Skin epidermis (tissue), 12 donors: ENCODE measurements at regions not wholly inside any gene's neighbourhood (a gene's known extent, or its start where the extent isn't known, plus 50 kb on each side); places are given as distances from the start of the nearest gene placed in this dataset.

Experiments
- H3K27ac ChIP-seq, 21 experiments: fragments of 200-600 bp; sonication (generic) in 11 of 21; one replicate each; pipeline ENCODE4 v1.5.0; 2020; ENCODE audit warnings: mild to moderate bottlenecking in 3 of 21, inconsistent platforms in 2 of 21, moderate library complexity in 2 of 21
- H3K4me3 ChIP-seq, 7 experiments: fragments of 200-600 bp; sonication (generic) in 2 of 7; one replicate each; pipeline ENCODE4 v1.5.0; 2020; ENCODE audit warnings: inconsistent platforms in 2 of 7, mild to moderate bottlenecking in 2 of 7, moderate library complexity in 1 of 7

DNA sequence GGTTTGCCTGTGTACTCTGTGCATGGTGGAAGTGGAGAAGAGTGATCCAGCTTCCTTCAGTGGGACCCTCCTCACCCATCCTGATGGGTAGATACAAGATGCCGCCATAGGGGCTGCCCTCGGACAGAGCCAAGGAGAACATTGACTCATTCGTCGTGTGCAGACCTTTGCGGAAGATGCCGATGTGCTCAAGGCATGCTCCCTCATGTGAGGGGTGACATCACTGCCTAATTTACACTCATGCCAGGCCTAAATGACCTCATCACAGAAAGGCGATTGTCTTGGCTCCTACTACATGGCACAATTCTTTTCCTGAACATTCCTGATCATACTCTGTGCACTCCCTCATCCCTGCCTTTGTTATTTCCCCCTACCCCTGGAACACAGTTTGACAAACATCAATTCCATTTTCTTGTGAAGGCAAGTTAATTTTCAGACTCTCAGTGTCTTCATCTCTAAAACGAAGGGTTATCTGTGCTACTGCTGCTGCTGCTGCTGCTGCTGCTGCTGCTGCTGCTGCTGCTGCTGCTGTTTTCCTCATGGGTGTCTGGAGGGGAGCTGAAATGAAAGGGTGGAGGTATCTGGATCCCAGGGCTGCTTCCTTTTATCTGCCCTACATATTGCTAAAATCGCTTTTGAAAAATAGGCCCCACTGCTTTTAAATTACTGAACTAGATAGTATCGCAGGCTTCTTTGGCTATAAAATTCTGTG lies 146.5 kb upstream of the ARGLU1 start:
- H3K4me3 ChIP-seq = no peak overlapping the region
- peak overlapping the region in 4 of 21 experiments; percentile 17 to 30 (median 24) for H3K27ac ChIP-seq

DNA sequence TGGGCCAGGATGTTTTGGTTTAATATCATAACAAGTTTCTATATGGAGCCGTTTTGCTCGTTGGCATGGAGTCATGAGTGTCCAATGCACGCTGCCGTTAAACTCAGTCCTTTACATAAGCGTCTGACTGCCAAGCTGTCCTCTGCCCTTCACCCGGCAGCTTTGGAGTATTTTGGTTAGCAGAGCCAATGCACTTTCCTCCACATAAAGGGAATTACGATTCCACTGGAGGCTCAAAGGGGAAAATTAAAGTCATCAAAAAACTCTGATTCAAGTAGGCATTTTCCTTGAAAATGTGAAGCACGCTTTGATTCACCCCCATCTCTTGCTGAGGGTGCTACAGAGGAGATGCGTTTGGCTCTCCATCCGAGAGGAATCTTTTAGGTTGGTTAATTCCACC lies 144.4 kb upstream of the ARGLU1 start:
- Histone ChIP-seq H3K4me3 (no peak overlapping the region), H3K27ac (peak overlapping the region in 1 of 21 experiments; percentile 30)

DNA sequence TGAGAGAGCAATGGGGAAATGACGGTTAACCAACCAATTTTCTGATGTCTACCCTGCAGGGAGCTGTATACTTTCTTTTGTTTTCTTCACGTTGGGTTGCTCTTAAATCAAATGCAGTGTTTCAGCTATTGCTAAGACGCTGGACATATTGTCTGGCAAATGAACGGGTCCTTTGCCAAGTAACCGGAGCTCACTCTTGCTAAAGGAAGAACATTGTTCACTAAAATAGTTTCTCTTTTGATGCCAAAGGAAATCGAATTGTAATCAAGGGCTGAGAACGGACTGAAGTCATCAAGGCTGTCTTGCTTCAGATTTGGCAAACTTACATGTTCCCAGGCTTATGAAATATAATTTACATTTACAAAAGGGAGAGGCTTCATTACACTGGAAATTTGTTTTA lies 142.3 kb upstream of the ARGLU1 start:
- peak overlapping the region in 3 of 7 experiments; percentile 8 to 27 (median 23) for H3K4me3 ChIP-seq
- H3K27ac ChIP-seq = peak overlapping the region in 14 of 21 experiments; percentile 4 to 74 (median 44)

DNA sequence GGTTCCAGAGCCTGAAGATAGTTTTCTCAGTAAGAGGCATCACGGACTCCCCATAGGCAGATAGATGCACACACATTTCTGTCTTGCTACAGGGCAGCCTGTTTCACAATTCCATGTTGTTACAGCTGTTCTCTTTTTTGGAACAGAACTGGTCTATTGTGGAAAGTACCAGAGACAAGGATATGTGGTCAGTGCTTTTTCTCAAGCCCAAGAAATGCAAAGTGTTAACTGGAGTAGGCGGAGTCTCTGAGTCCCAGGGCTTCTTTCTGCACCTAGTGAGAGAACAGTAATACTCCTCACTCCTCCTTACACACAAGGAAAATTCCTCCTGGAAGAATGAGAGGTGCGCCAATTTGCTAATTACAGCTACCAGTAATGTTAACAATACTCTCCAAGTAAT lies 141.6 kb upstream of the ARGLU1 start:
- Histone ChIP-seq H3K27ac (peak overlapping the region in 11 of 21 experiments; percentile 4 to 74 (median 43)), H3K4me3 (peak overlapping the region in 2 of 7 experiments; percentile 23 to 27)

DNA sequence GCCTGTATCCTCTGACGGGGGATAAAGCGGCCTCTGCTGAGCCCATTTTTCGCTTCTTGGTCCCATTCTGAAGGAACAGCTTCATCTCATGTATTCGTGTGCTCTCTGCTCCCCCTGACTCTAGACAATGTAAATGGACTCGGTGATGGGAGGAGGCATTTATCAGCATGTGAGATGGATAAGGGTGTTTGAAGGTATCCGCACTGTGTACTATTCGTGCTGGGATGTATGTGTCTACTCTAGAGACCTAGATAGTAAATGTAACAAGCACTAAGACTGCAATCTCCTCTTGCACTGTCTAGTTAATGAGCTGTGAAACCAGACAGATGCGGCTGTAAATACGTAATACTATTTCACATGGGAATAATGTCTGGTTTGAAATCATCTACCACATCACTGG lies 134.6 kb upstream of the ARGLU1 start:
- no peak overlapping the region for H3K27ac ChIP-seq
- no peak overlapping the region for H3K4me3 ChIP-seq

DNA sequence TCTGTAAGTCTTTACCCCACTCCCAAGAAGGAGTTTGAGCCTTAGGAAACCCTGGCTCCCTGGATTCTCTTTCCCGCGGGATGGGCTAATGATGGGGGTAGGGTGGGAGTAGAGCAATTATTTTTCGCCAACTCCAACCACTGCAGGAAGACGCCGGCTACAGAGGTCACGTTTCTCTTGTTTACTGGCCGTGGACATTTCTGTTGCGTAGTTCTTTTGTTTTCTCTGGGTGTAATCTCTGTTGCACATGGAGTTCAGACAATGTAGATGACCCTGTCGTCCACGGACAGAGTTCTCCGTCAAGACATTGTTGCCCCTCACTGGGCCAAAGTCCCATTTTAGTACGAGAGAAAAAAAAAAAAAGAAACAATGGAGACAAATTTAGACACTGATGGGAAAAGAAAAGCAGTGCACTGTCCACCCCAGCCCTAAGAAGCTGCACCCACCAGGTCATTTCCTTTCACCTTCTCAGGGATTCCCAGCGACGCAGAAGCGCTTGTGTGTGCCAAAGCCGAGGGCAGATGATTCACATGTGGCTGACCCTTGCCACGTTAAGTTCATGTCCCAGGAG lies 133.9 kb upstream of the ARGLU1 start:
- no peak overlapping the region for H3K27ac ChIP-seq
- no peak overlapping the region for H3K4me3 ChIP-seq

DNA sequence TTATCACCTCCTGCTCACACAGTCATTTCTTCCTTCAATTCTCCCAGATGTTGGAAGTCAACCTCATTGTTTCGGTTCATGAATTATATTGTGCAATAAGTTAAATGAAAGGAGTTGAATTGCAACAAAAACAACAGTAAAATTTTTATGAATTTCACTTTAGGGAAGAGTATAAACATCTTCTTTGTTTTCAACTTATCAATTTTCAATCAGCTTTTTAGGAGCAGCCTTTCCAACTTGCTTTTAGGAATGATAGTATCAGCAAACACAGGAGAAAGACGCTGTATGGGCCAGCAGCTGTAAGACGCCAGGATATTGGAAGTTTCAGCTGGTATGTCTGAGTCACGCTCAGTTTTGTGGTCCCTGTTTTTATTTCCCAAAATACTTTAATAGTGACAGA lies 132.5 kb upstream of the ARGLU1 start:
- Histone ChIP-seq H3K27ac (peak overlapping the region in 1 of 21 experiments; percentile 16), H3K4me3 (no peak overlapping the region)

DNA sequence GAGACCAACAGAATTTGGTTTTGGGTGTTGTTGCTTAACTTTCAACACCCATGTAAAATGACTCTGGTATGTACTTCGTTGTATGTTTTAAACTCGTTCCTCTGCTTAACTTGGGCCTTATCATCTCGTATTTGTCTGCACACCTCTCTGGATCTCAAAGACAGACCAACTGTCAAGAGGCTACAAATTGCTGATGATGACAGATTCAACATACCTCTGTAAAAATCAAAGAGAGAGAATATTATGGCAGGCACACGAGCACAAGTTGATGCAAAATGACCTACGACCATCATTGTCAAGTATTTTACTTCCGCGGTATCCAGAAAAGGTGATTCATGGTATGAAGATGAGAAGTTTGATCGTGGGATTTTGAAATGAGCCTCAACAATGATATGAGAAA lies 132.1 kb upstream of the ARGLU1 start:
- H3K4me3 ChIP-seq = no peak overlapping the region
- H3K27ac ChIP-seq = peak overlapping the region in 1 of 21 experiments; percentile 16

DNA sequence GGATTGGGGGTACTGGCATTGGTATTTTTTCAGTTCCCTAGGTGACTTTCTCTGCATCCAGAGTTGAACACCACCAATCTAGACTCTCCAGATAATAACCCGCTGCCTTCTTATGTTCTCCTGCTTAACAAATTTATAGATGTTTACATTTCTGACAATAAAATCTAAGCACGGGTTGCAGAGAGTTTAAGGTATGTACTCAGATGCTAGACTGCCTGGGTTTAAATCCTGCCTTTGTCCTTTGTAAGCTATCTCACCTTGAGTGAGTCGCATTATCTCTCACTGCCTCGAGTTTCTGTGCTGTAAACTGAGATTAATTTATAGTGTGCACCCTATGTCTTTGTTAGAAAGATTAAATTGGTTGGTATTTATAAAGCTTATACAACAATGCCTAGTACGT lies 131.4 kb upstream of the ARGLU1 start:
- H3K27ac ChIP-seq = no peak overlapping the region
- H3K4me3 ChIP-seq = no peak overlapping the region

DNA sequence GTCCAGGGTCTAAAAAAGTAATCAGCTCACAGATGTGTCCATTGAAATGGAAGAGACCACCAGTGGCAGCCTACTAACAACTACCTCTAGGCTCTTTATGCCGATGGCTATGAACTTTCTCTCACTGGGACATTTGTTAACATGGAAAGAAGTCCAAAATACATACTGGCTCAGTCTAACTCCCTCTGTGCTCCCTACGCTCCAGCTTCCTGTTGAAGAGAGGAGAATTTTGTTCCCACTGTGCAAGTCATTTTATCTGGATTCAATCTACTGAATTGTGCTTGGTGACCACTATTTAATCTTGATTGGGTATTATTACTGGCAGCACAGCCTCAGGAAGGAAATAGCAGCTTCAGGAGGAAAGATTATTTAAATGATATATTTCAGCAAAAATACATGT lies 128.8 kb upstream of the ARGLU1 start:
- no peak overlapping the region for H3K4me3 ChIP-seq
- no peak overlapping the region for H3K27ac ChIP-seq

DNA sequence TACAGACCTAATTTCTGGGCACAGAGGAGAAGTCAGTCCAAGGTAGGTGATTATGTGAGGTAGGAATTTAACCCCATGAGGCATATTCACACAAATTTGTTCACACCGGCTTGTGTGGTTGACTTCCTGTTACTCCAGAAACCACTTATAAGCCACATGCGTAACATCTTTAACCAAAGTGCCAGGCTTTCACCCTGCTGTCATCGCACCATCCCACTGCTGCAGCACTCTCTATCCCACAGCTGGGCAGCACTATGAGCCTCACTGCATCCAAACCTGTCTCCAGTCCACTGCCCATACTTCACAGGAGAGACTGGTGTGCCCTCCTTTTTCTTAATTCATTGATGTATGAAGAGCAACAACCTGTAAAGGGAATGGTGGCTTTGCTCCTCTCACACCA lies 128.2 kb upstream of the ARGLU1 start:
- Histone ChIP-seq H3K4me3 (no peak overlapping the region), H3K27ac (no peak overlapping the region)

DNA sequence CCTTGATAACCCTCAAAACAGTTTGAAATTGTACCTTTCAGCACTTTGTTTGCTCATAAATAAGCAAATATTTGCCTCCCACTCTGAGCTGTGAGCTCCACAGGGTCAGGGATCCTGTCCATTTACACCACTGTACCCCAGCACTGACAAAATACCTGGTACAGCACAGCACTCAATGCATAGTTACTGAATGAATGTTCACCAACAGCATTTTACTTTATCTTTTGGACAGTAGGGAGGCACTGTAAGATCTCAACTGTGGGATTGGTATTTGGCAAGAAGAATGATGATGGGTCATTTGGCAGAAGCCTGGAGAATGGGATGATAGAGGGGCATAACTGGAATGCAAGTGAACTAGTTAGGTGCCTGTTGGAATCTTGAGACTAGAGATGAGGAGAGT lies 127.2 kb upstream of the ARGLU1 start:
- no peak overlapping the region for H3K4me3 ChIP-seq
- H3K27ac ChIP-seq = no peak overlapping the region

DNA sequence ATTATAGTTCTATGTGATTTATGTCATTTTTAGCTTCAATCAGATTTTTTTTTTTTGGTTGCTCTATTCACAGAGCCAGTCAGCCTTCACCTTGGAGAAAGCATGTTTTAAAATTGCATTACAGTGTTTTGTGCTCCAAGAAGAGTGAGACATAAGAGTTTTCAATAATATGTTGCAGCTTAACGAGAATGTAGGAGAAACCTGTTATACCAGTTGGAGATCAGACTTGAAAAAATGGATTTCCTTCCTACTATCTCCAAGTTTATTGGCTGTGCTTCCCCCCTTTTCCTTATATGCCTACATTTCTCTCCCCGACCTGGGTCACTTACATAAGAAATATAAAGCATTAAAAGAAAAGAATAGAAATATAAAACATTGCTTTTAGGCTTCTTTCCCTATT lies 123.9 kb upstream of the ARGLU1 start:
- Histone ChIP-seq H3K4me3 (no peak overlapping the region), H3K27ac (no peak overlapping the region)

DNA sequence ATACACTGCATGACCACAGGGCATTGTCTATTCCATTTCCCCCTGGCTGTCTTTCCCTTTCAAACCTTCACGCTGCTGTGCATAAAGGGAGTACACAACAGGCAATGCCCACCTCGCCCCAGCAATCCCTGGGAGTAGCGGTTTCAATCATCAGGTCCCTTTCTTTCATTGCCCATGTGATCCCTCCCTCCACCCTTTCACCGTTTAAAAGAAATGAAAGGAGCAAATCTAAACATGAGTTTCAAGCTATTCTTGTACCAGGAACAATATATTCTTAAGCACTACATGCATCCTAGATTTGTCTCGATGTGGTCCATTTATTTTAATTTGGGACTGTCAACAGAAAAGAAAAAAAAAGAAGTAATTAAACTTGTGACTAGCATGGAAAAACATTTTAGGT lies 123.4 kb upstream of the ARGLU1 start:
- H3K27ac ChIP-seq = peak overlapping the region in 2 of 21 experiments; percentile 22 to 32
- H3K4me3 ChIP-seq = no peak overlapping the region

DNA sequence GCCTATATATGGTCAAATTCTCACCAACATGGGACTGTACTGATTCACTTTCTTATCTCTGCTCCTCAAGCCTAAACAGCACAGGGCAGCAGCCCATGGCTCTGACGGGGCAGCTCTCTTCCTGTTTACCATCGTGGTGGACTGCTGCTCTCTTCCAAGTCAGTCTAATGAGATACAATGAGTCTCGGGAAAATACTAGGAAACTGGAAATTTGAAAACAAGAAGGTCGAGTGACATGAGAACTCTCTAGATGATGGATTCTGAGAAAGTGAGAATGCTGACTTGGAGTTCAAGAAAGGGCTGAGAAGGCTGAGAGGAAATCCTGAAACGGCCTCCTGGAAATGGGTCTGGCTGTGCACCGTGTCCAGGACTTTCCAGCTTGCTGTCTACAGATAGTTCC lies 122.8 kb upstream of the ARGLU1 start:
- peak overlapping the region in 1 of 21 experiments; percentile 33 for H3K27ac ChIP-seq

DNA sequence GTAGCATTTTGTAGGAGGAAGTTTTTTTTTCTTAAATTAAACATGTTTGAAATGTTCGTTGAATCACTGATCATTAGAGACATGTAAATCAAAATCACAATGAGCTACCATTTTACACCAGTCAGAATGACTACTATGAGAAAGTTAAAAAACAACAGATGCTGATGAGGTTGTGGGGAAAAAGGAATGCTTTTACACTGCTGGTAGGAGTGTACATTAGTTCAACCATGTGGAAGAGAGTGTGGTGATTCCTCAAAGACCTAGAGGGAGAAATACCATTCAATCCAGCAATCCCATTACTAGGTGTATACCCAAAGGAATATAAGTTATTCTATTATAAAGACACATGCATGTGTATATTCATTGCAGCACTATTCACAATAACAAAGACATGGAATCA lies 122.0 kb upstream of the ARGLU1 start:
- Histone ChIP-seq H3K27ac (no peak overlapping the region), H3K4me3 (no peak overlapping the region)

More for the DNA sequence above, 122.8 kb upstream of the ARGLU1 start:
- H3K4me3 ChIP-seq = no peak overlapping the region

DNA sequence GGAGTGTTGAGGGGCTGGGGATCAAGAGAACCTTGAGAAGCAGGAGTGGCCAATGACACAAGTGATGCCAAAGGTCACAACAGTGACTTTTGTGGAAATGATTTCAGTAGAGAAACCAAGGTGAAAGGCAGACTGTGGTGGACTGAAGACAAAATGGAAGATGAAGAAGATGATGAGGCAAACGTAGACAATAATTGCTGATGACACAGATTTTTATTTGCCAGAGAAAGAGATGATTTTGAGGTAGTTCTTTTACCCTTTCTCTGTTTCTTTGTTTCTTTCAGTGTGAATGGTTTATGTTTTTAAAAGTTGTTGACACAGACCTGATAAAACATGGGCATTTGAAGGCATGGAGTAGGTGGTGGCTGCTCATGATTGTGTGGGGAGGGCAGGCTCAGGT lies 121.0 kb upstream of the ARGLU1 start:
- Histone ChIP-seq H3K27ac (no peak overlapping the region), H3K4me3 (no peak overlapping the region)

DNA sequence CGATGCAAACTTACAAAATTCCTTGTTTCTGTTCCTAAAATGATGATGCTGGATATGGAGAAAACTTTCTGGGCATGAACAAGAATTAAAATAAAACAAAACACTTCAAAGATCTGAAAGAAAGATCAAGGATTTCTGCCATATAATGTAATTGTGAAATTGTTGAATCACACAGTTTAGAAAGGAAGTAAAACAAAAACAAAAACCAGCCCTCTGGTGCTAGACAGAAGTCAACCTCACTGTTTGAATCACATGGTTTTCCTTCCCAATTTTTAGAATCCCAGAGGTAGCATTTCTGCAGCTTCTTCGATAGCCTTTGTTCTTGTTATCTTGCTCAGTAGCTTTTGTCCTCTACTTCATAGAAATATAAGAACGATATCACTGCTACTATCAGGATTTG lies 118.2 kb upstream of the ARGLU1 start:
- peak overlapping the region in 1 of 21 experiments; percentile 5 for H3K27ac ChIP-seq

DNA sequence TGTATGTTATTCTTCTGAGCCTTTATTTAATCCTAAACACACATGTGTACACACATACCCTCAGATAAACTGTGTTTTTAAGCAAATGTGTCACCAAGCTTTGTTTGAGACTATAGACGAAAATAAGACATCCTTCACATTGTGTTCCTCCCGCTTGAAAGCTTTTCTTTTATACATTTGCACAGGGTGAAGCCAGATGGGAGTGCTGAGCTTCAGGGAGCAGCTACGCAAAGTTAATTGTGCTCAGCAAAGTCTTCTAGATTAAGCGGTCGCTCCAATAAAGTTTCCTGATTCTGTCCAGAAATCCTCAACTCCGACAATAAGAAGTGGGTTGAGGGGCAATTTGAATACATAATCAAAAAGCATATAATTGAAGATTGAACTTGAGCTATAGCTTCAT lies 117.2 kb upstream of the ARGLU1 start:
- H3K27ac ChIP-seq = no peak overlapping the region
- no peak overlapping the region for H3K4me3 ChIP-seq

More for the DNA sequence above, 118.2 kb upstream of the ARGLU1 start:
- H3K4me3 ChIP-seq = no peak overlapping the region

DNA sequence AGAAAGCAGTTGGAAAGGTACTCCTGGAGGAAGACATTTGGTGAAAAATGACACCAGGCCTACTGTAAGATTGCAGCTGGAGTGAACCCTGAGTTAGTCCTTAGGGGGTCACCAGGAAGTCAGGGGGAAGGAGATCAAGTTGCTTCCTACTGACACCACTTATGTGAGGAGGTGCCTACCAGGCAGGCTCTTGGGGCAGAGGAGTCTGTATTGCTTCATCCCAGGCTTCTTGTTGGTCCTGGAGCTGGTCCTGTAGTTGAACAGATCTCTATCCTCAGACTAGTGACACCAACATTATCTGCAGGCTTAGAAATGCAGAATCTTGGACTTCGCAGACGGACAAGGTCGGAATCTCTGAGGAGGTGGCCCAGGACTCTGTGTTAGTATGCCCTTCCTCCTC lies 116.0 kb upstream of the ARGLU1 start:
- H3K4me3 ChIP-seq = no peak overlapping the region
- H3K27ac ChIP-seq = no peak overlapping the region

DNA sequence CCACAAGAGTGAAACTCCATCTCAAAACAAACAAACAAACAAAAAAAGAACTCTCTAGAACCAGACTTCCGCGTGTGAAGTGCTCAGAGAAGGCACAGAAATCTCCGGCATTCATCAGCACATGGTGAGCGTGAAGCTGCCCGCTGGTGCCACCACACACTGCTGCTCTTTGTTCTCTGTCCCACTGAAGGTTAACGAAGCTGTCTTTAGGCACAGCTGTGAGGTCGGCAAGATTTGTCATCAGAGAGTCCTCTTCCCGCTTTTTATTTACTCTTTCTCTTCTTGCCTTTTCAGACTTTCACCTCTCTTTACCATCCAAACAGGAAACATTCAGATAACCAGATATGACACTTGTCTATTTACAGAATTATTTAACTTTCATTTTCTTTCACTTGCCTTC lies 115.2 kb upstream of the ARGLU1 start:
- H3K27ac ChIP-seq = no peak overlapping the region
- H3K4me3 ChIP-seq = no peak overlapping the region

DNA sequence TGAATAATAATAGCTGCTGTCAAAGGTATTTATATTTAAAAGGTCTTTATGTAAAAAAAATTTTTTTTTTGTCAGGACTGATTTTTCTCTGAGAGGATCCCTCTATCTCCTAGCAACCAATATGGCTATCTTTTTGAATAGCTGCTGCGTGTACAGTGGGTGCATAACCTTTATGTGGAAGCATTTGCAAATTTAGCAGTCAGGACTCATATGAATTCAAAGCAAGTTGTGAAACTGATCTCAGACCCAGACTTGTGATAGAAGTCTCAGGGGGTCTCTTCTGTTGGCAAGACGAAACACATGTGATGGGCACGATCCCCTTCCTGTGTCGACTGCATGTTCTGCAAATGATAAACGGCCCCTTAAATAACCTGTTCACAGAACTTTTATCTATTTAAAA lies 114.1 kb upstream of the ARGLU1 start:
- Histone ChIP-seq H3K4me3 (no peak overlapping the region), H3K27ac (no peak overlapping the region)
